Right lobe of liver (tissue), 4 donors: ENCODE measurements at regions not wholly inside any gene's neighbourhood (a gene's known extent, or its start where the extent isn't known, plus 50 kb on each side); places are given as distances from the start of the nearest gene placed in this dataset.

Experiments used
- CTCF ChIP-seq, 4 donors: fragments of 200-600 bp in 3 of 4; fragments of 450-650 bp in 1 of 4; IDR thresholded peaks; one replicate each; pipeline versions ENCODE4 v1.5.1 to v1.8.0; 2016 to 2022; ENCODE audit warnings: antibody characterized with exemption in 4 of 4, mild to moderate bottlenecking in 2 of 4
- POLR2A ChIP-seq: fragments of 450-650 bp; IDR thresholded peaks from one replicate; pipeline ENCODE4 v1.6.1; 2017; ENCODE audit warnings: antibody characterized with exemption, mild to moderate bottlenecking
- donor health status: DM: no; HTN: no; CAD: no.
- donor health status: DM: no; HTN: no; CAD: no.
- donor health status: DM: no; HTN: yes; CAD: no.

DNA sequence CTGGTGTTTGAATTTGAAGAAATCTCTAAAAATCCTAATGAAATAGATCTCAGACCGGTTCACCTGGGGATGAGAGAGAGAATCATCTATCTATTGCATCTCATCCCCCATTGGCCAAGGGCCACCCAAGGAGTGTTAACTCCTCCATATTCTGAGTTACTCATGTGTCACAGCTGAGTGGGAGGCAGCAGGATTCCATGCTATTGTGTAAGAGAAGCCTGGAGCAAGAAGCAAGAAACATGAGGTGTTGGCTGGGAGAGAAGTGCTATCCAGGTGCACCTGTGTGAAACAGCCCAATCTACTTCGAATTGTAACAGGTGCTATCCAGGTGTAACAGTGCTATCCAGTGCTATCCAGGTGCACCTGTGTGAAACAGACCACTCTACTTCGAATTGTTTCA, 150.3 kb upstream of the MAOA start:
- TF ChIP-seq POLR2A = no peak
- TF ChIP-seq CTCF (IDR thresholded peaks at IDR 0.05) = no peak
